ENCODE measurements at regions not wholly inside any gene's neighbourhood (a gene's known extent, or its start where the extent isn't known, plus 50 kb on each side); places are given as distances from the start of the nearest gene placed in this dataset.

DNA sequence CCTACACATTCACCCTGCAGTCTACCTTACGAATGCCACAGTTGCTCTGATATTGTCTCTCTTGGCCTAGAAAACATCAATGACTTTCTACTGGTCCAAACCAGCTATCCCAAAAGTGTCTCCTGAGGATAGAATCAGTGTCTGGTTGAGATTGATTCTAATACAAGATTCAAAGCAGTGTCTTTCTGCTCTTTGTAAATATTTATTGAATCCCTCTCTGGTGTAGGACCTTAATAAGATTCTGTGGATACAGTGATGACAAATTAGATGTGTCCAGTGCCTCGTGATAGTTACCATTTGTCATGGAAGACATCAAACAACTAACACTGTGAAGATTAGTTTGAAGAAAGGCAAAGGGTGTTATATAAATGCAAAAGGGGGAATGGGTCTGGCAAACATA is 380.7 kb upstream of the TRIB2 start:
- TF ChIP-seq, protein P1, sequence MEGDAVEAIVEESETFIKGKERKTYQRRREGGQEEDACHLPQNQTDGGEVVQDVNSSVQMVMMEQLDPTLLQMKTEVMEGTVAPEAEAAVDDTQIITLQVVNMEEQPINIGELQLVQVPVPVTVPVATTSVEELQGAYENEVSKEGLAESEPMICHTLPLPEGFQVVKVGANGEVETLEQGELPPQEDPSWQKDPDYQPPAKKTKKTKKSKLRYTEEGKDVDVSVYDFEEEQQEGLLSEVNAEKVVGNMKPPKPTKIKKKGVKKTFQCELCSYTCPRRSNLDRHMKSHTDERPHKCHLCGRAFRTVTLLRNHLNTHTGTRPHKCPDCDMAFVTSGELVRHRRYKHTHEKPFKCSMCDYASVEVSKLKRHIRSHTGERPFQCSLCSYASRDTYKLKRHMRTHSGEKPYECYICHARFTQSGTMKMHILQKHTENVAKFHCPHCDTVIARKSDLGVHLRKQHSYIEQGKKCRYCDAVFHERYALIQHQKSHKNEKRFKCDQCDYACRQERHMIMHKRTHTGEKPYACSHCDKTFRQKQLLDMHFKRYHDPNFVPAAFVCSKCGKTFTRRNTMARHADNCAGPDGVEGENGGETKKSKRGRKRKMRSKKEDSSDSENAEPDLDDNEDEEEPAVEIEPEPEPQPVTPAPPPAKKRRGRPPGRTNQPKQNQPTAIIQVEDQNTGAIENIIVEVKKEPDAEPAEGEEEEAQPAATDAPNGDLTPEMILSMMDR (IDR thresholded peaks at IDR 0.05), result no peak
- no peak for TF ChIP-seq POLR2AphosphoS5 (IDR thresholded peaks at IDR 0.05)
- TF ChIP-seq EP300 (IDR thresholded peaks at IDR 0.05), result no peak
- no peak for TF ChIP-seq POLR2A (IDR thresholded peaks at IDR 0.05)
